Right atrium auricular region (tissue), 2 donors: ENCODE measurements at regions not wholly inside any gene's neighbourhood (a gene's known extent, or its start where the extent isn't known, plus 50 kb on each side); places are given as distances from the start of the nearest gene placed in this dataset.
A peak's percentile ranks its signal among the peaks of the same experiment; 100 is the strongest.

Experiments
- DNase-seq: peaks from one replicate; pipeline ENCODE4 v3.0.0-alpha.2; 2019; ENCODE audit warnings: low spot score
- H3K27ac ChIP-seq, 2 donors: fragments of 200-600 bp; sonication (generic); 1 replicate in 1 of 2; 2 replicates in 1 of 2; pipeline ENCODE4 v1.5.1; 2016 to 2019
- H3K27me3 ChIP-seq, 2 donors: fragments of 200-600 bp; sonication (generic); one replicate each; pipeline versions ENCODE4 v1.5.1 to v1.6.0; 2017 to 2019
- H3K36me3 ChIP-seq: fragments of 200-600 bp; sonication (generic); one replicate; pipeline ENCODE4 v1.5.1; 2016
- H3K4me1 ChIP-seq, 2 donors: fragments of 200-600 bp; sonication (generic); one replicate each; pipeline versions ENCODE4 v1.5.1 to v1.6.0; 2017 to 2019
- H3K4me3 ChIP-seq, 2 donors: fragments of 200-600 bp; sonication (generic); 1 replicate in 1 of 2; 2 replicates in 1 of 2; pipeline ENCODE4 v1.5.1; 2017 to 2019; ENCODE audit warnings: mild to moderate bottlenecking in 1 of 2, moderate library complexity in 1 of 2
- H3K9me3 ChIP-seq, 2 donors: fragments of 200-600 bp; sonication (generic); one replicate each; pipeline ENCODE4 v1.5.1; 2019
- TF ChIP-seq, protein P1 (sequence below), 2 donors: fragments of 200-600 bp; sonication (generic); IDR thresholded peaks; one replicate each; pipeline ENCODE4 v1.5.1; 2019; ENCODE audit warnings: antibody characterized with exemption in 2 of 2

DNA sequence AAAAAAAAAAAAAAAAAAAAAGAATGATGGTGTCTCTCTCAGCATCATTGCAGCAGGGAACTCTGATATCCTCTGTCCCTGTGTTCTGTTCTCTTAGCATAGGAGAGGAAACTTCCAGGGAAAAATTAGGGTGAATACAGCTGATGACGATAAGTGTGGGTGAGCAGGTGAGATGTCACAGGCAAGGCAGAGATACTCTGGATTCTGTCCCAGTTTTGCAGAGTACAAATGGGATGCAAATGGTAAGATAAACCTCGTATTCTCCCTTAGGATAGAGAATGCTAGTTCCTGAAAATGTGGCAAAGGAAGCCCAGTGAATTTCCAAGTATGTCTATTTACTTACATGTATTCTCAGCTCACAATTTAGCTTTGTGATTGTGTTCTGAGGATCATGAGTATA lies 671.6 kb upstream of the BOD1L1 start:
- H3K27ac ChIP-seq, result no peak overlapping the region
- TF ChIP-seq, protein P1, sequence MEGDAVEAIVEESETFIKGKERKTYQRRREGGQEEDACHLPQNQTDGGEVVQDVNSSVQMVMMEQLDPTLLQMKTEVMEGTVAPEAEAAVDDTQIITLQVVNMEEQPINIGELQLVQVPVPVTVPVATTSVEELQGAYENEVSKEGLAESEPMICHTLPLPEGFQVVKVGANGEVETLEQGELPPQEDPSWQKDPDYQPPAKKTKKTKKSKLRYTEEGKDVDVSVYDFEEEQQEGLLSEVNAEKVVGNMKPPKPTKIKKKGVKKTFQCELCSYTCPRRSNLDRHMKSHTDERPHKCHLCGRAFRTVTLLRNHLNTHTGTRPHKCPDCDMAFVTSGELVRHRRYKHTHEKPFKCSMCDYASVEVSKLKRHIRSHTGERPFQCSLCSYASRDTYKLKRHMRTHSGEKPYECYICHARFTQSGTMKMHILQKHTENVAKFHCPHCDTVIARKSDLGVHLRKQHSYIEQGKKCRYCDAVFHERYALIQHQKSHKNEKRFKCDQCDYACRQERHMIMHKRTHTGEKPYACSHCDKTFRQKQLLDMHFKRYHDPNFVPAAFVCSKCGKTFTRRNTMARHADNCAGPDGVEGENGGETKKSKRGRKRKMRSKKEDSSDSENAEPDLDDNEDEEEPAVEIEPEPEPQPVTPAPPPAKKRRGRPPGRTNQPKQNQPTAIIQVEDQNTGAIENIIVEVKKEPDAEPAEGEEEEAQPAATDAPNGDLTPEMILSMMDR (IDR thresholded peaks at IDR 0.05), result no peak
- H3K27me3 ChIP-seq, result no peaks in the 10 kb centered on the region
- H3K4me1 ChIP-seq, result no peaks in the 10 kb centered on the region
- H3K4me3 ChIP-seq, result no peak overlapping the region
- H3K9me3 ChIP-seq, result no peaks in the 10 kb centered on the region
- no peak for DNase-seq
- no peaks in the 10 kb centered on the region for H3K36me3 ChIP-seq

DNA sequence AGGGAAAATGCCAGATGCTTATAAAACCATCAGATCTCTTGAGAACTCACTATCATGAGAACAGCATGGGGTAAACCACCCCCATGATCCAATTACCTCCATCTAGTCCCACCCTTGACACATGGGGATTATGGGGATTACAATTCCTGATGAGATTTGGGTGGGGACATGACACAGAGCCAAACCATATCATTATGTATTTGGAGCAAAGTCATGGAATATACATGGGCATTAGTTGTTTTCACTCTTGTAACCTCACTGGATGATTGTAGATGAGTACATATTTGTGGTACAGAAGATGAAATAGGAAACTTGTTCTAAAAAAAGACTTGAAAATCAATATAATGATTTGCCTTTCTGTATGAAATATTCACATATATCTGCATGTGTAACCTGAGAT lies 674.5 kb upstream of the BOD1L1 start:
- no peaks in the 10 kb centered on the region for H3K9me3 ChIP-seq
- no peaks in the 10 kb centered on the region for H3K27me3 ChIP-seq
- H3K27ac ChIP-seq, result no peak overlapping the region
- no peak overlapping the region for H3K4me3 ChIP-seq
- no peak for DNase-seq
- no peaks in the 10 kb centered on the region for H3K36me3 ChIP-seq
- TF ChIP-seq, protein P1 (IDR thresholded peaks at IDR 0.05), result no peak
- H3K4me1 ChIP-seq, result no peaks in the 10 kb centered on the region

DNA sequence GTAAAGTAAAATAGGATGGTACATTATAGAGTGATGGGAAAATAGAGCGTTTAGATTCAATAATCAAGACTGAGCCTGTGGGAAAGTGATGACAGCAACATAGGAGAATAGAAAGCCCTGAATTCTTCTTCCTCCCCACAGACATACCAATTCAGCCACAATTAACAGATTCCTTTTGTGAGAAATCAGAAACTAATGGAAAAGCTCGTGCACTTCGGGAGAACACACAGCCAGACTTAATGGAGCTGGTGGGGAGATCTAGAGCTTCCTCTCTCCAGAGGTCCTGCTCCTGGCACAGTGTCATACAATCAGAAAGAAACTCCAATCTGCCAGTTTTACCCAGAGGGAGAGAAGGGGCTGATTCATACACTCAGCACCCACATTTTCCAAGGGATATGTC lies 676.3 kb upstream of the BOD1L1 start:
- DNase-seq, result no peak
- no peaks in the 10 kb centered on the region for H3K27me3 ChIP-seq
- H3K9me3 ChIP-seq, result no peaks in the 10 kb centered on the region
- H3K4me1 ChIP-seq, result peaks cover 0 to 4% of the 10 kb centered on the region in 2 donors
- H3K27ac ChIP-seq, result no peak overlapping the region
- no peak overlapping the region for H3K4me3 ChIP-seq
- H3K36me3 ChIP-seq, result no peaks in the 10 kb centered on the region
- TF ChIP-seq, protein P1 (IDR thresholded peaks at IDR 0.05), result no peak

DNA sequence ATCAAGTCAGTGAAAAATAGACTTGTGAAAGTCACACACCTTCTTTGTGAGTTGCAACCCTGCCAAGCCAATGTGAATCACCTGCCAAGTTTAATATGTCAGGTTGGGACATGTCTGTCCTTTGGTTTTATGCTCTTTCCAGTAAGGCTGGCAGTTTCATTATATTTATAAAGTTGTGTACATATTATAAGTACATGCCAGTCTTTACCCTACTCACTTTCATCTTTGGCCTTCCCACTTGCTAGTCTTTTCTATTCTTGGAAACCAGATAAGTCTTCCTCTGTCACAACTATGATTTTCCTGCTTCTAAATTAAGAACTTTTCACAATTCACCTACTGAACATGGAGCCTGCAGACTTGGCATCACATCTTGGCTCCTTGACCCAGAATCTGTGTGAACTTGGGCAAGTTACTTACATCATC lies 680.7 kb upstream of the BOD1L1 start:
- Histone ChIP-seq H3K27me3 (no peaks in the 10 kb centered on the region), H3K4me1 (peaks cover 0 to 8% of the 10 kb centered on the region in 2 donors), H3K36me3 (no peaks in the 10 kb centered on the region), H3K4me3 (no peak overlapping the region), H3K9me3 (no peaks in the 10 kb centered on the region), H3K27ac (peak overlapping the region in 1 of 2 donors; percentile 11)
- DNase-seq, result no peak
- TF ChIP-seq, protein P1 (IDR thresholded peaks at IDR 0.05), result no peak

DNA sequence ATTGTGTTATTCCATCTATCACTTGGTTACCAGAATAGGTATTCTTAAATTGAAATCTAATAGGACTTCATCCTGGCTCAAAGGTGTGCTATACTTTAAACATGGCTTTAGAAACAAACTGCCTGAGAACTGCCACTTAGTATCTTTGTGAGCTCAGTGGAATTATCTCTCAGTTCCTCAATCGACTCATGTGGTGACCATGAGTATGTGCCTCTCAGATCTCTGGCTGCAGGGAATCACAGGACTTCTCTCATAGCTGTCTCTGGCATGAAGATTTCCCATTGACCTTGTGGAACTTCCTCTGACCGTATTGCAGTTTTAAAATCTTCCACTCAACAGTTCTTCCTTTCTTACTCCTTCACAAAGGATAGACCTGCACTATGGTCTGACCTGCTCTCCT lies 681.9 kb upstream of the BOD1L1 start:
- TF ChIP-seq, protein P1 (IDR thresholded peaks at IDR 0.05), result no peak
- H3K27ac ChIP-seq, result peak overlapping the region in 1 of 2 donors; percentile 29
- H3K4me1 ChIP-seq, result peaks cover 0 to 8% of the 10 kb centered on the region in 2 donors
- no peaks in the 10 kb centered on the region for H3K36me3 ChIP-seq
- H3K9me3 ChIP-seq, result no peaks in the 10 kb centered on the region
- no peak for DNase-seq
- H3K4me3 ChIP-seq, result no peak overlapping the region
- H3K27me3 ChIP-seq, result no peaks in the 10 kb centered on the region

DNA sequence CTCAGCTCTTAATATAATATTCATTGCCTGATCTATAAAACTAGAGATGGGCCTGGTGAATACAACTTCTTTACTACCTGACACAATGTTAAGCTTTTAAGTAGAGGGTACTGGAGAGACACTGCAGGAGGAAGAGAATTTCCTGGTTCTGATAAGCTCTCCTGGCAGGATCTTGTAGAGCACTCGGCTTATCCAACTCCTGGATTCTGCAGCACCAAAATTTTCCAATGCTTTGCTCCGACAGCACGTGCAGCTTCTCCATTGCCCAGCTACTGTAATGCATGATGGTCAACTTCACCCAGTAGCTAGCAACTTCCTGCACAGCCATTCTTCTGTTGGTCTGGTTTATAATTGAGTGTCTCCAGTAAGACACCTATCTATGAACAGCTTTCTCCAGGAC lies 686.2 kb upstream of the BOD1L1 start:
- H3K4me1 ChIP-seq, result peaks cover 0 to 6% of the 10 kb centered on the region in 2 donors
- H3K36me3 ChIP-seq, result no peaks in the 10 kb centered on the region
- H3K4me3 ChIP-seq, result no peak overlapping the region
- H3K27ac ChIP-seq, result no peak overlapping the region
- TF ChIP-seq, protein P1 (IDR thresholded peaks at IDR 0.05), result no peak
- H3K9me3 ChIP-seq, result no peaks in the 10 kb centered on the region
- DNase-seq, result no peak
- no peaks in the 10 kb centered on the region for H3K27me3 ChIP-seq
